ENCODE measurements at regions not wholly inside any gene's neighbourhood (a gene's known extent, or its start where the extent isn't known, plus 50 kb on each side); places are given as distances from the start of the nearest gene placed in this dataset.

- H3K36me3 ChIP-seq = no peaks in the 10 kb centered on the region
- H3K27ac ChIP-seq = no peak overlapping the region
- TF ChIP-seq POLR2AphosphoS5 (IDR thresholded peaks at IDR 0.05) = no peak
- no peak for TF ChIP-seq CTCF (IDR thresholded peaks at IDR 0.05)
- no peak for TF ChIP-seq POLR2A (IDR thresholded peaks at IDR 0.05)
- WGBS = 83% methylated on average over 5 of the region's 5 CpGs
- H3K4me1 ChIP-seq (replicated peaks) = no peaks in the 10 kb centered on the region
- no peak overlapping the region for H3K4me3 ChIP-seq
- H3K27me3 ChIP-seq (replicated peaks; ENCODE audit: insufficient read depth) = no peaks in the 10 kb centered on the region
- no peak for DNase-seq (ENCODE audit: low spot score)
- H3K9me3 ChIP-seq = no peaks in the 10 kb centered on the region
- intact Hi-C loops (cut with DNase I) = no loop called here
Measured at GRCh38 chr10:84053626-84054025, 85.7 kb upstream of the GHITM start.

- H3K36me3 ChIP-seq = no peaks in the 10 kb centered on the region
- TF ChIP-seq POLR2A (IDR thresholded peaks at IDR 0.05) (no peak), POLR2AphosphoS5 (IDR thresholded peaks at IDR 0.05) (no peak), CTCF (IDR thresholded peaks at IDR 0.05) (no peak)
- H3K4me1 ChIP-seq (replicated peaks) = no peaks in the 10 kb centered on the region
- intact Hi-C loops (cut with DNase I) = no loop called here
- H3K27me3 ChIP-seq (replicated peaks; ENCODE audit: insufficient read depth) = no peaks in the 10 kb centered on the region
- DNase-seq (ENCODE audit: low spot score) = no peak
- 85% methylated on average over 3 of the region's 3 CpGs for WGBS
- no peaks in the 10 kb centered on the region for H3K9me3 ChIP-seq
- H3K27ac ChIP-seq = no peak overlapping the region
- H3K4me3 ChIP-seq = no peak overlapping the region
Measured at GRCh38 chr10:84054743-84055142, 84.6 kb upstream of the GHITM start.

GRCh38 chr10:84059526-84059925 is 79.8 kb upstream of the GHITM start:
- no peak for DNase-seq (ENCODE audit: low spot score)
- Histone ChIP-seq H3K27me3 (replicated peaks; ENCODE audit: insufficient read depth) (no peaks in the 10 kb centered on the region), H3K36me3 (no peaks in the 10 kb centered on the region), H3K9me3 (no peaks in the 10 kb centered on the region), H3K27ac (no peak overlapping the region), H3K4me3 (no peak overlapping the region), H3K4me1 (replicated peaks) (no peaks in the 10 kb centered on the region)
- TF ChIP-seq POLR2A (IDR thresholded peaks at IDR 0.05) (no peak), CTCF (IDR thresholded peaks at IDR 0.05) (no peak), POLR2AphosphoS5 (IDR thresholded peaks at IDR 0.05) (no peak)
- 84% methylated on average over 3 of the region's 3 CpGs for WGBS
- intact Hi-C loops (cut with DNase I) = no loop called here

GRCh38 chr10:84063440-84063839 is 75.9 kb upstream of the GHITM start:
- no peaks in the 10 kb centered on the region for H3K36me3 ChIP-seq
- TF ChIP-seq POLR2AphosphoS5 (IDR thresholded peaks at IDR 0.05) (no peak), POLR2A (IDR thresholded peaks at IDR 0.05) (no peak), CTCF (IDR thresholded peaks at IDR 0.05) (no peak)
- no peak overlapping the region for H3K4me3 ChIP-seq
- H3K27ac ChIP-seq = no peak overlapping the region
- intact Hi-C loops (cut with DNase I) = no loop called here
- DNase-seq (ENCODE audit: low spot score) = no peak
- H3K27me3 ChIP-seq (replicated peaks; ENCODE audit: insufficient read depth) = no peaks in the 10 kb centered on the region
- no peaks in the 10 kb centered on the region for H3K4me1 ChIP-seq (replicated peaks)
- H3K9me3 ChIP-seq = no peaks in the 10 kb centered on the region

GRCh38 chr10:84065804-84066601 is 73.3 kb upstream of the GHITM start:
- H3K27me3 ChIP-seq (replicated peaks; ENCODE audit: insufficient read depth) = no peaks in the 10 kb centered on the region
- no peaks in the 10 kb centered on the region for H3K4me1 ChIP-seq (replicated peaks)
- no peak for DNase-seq (ENCODE audit: low spot score)
- H3K9me3 ChIP-seq = no peaks in the 10 kb centered on the region
- WGBS = 80% methylated on average over 8 of the region's 8 CpGs
- TF ChIP-seq POLR2A (IDR thresholded peaks at IDR 0.05) = no peak
- TF ChIP-seq POLR2AphosphoS5 (IDR thresholded peaks at IDR 0.05) = no peak
- no peak for TF ChIP-seq CTCF (IDR thresholded peaks at IDR 0.05)
- intact Hi-C loops (cut with DNase I) = no loop called here
- H3K4me3 ChIP-seq = no peak overlapping the region
- H3K36me3 ChIP-seq = no peaks in the 10 kb centered on the region
- no peak overlapping the region for H3K27ac ChIP-seq

Data from prostate gland (tissue), 2 donors.